Esophagus squamous epithelium (tissue), 4 donors: ENCODE measurements at regions not wholly inside any gene's neighbourhood (a gene's known extent, or its start where the extent isn't known, plus 50 kb on each side); places are given as distances from the start of the nearest gene placed in this dataset.

ENCODE experiments used
- CTCF ChIP-seq, 6 experiments: fragments of 450-650 bp in 4 of 6; fragments of 200-600 bp in 2 of 6; sonication (generic) in 2 of 6; IDR thresholded peaks; one replicate each; pipeline ENCODE4 v1.5.1; 2016 to 2019; ENCODE audit warnings: antibody characterized with exemption in 6 of 6, mild to moderate bottlenecking in 4 of 6, moderate library complexity in 4 of 6
- POLR2A ChIP-seq, 4 donors: fragments of 450-650 bp; IDR thresholded peaks; one replicate each; pipeline ENCODE4 v1.6.1; 2017; ENCODE audit warnings: antibody characterized with exemption in 4 of 4, mild to moderate bottlenecking in 4 of 4, moderate library complexity in 3 of 4

GRCh38 chr13:58611117-58611516 lies 979.6 kb downstream of the PCDH17 start:
- TF ChIP-seq CTCF (IDR thresholded peaks at IDR 0.05) (no peak), POLR2A (IDR thresholded peaks at IDR 0.05) (no peak)
